Endothelial cell of umbilical vein (primary cell): ENCODE measurements at regions not wholly inside any gene's neighbourhood (a gene's known extent, or its start where the extent isn't known, plus 50 kb on each side); places are given as distances from the start of the nearest gene placed in this dataset.
"Not testable (repeated sequence)": the region's sequence is repeated elsewhere in the genome, so short reads cannot be mapped to it uniquely, and the experiment has no call there.

ENCODE experiments used
- BruUV-seq: library from RNA; stranded (reverse); fragments of 400-500 nt; replicated peaks from 2 replicates; lab custom pipeline; 2021; lab: Mats Ljungman, UMichigan
- CTCF ChIA-PET: fragments of 300-600, 350-600 bp; sonication (Branson Sonifier 250); formaldehyde crosslinking; loops from one replicate; lab custom pipeline; 2021; ENCODE audit warnings: antibody characterized with exemption, inconsistent platforms; lab: Charles Lee
- POLR2A ChIA-PET: fragments of 300-600, 350-600 bp; sonication (Branson Sonifier 250); formaldehyde crosslinking; loops from one replicate; lab custom pipeline; 2021; ENCODE audit warnings: antibody characterized with exemption, inconsistent platforms; lab: Charles Lee
- DNase-seq: peaks from one replicate; pipeline ENCODE4 v3.0.0-alpha.2; 2011; ENCODE audit warnings: low read depth, low spot score
- FAIRE-seq: peaks from 2 replicates; lab custom pipeline; 2011; peaks lifted over from hg19 to GRCh38; lab: Jason Lieb, UNC
- H2AFZ ChIP-seq: 2 replicates; pipeline ENCODE4 v1.6.0; 2012; ENCODE audit warnings: low read depth, low read length, control low read depth, inconsistent platforms
- H3K27ac ChIP-seq: 2 replicates; pipeline ENCODE4 v1.5.1; 2011; ENCODE audit warnings: low read depth, mild to moderate bottlenecking, control low read depth, low read length, moderate library complexity; ENCODE audit not compliant: insufficient read depth
- H3K27me3 ChIP-seq, 2 experiments: 2 replicates each; pipeline versions ENCODE4 v1.6.0 to v1.6.1; 2011; ENCODE audit warnings: low read length in 2 of 2, mixed read lengths in 1 of 2; ENCODE audit not compliant: control insufficient read depth in 2 of 2, insufficient read depth in 2 of 2
- H3K36me3 ChIP-seq, 2 experiments: 2 replicates in 1 of 2; 3 replicates in 1 of 2; pipeline ENCODE4 v1.5.1; 2011; ENCODE audit warnings: low read length in 2 of 2, mild to moderate bottlenecking in 1 of 2, moderate library complexity in 1 of 2; ENCODE audit not compliant: control insufficient read depth in 2 of 2, insufficient read depth in 2 of 2; ENCODE audit errors: extremely low read depth in 1 of 2
- H3K4me1 ChIP-seq: 3 replicates; pipeline ENCODE4 v1.5.1; 2011; ENCODE audit warnings: mild to moderate bottlenecking, low read length; ENCODE audit not compliant: control insufficient read depth, insufficient read depth; ENCODE audit errors: extremely low read depth
- H3K4me2 ChIP-seq: 2 replicates; pipeline ENCODE4 v1.6.1; 2011; ENCODE audit warnings: low read length, control low read depth, mixed read lengths; ENCODE audit not compliant: insufficient read depth
- H3K4me3 ChIP-seq, 3 experiments: fragments of 200-600 bp in 1 of 3; sonication (generic), shearing (Covaris generic) in 1 of 3; replicated peaks in 1 of 3; 2 replicates each; pipeline ENCODE4 v1.5.1; 2011 to 2016; ENCODE audit warnings: control low read depth in 3 of 3, low read length in 3 of 3, mild to moderate bottlenecking in 2 of 3, inconsistent platforms in 1 of 3, low read depth in 1 of 3, moderate library complexity in 1 of 3; ENCODE audit not compliant: insufficient read depth in 1 of 3
- H3K79me2 ChIP-seq: 2 replicates; pipeline ENCODE4 v1.6.0; 2012; ENCODE audit warnings: low read length, inconsistent platforms; ENCODE audit not compliant: control insufficient read depth, insufficient read depth
- H3K9ac ChIP-seq: replicated peaks from 2 replicates; pipeline ENCODE3; 2011; ENCODE audit warnings: low read length, control low read depth; ENCODE audit not compliant: insufficient read depth; ENCODE audit errors: extremely low read depth
- H3K9me1 ChIP-seq: replicated peaks from 3 replicates; pipeline ENCODE4 v1.6.0; 2011; ENCODE audit warnings: mild to moderate bottlenecking, low read length; ENCODE audit not compliant: control insufficient read depth, insufficient read depth; ENCODE audit errors: extremely low read depth
- H3K9me3 ChIP-seq: replicated peaks from 2 replicates; pipeline ENCODE4 v1.5.1; 2012; ENCODE audit warnings: low read length, inconsistent platforms; ENCODE audit not compliant: control insufficient read depth, insufficient read depth
- H4K20me1 ChIP-seq: replicated peaks from 2 replicates; pipeline ENCODE3; 2011; ENCODE audit warnings: mild to moderate bottlenecking, low read length; ENCODE audit not compliant: control insufficient read depth, insufficient read depth; ENCODE audit errors: extremely low read depth
- EZH2 ChIP-seq: IDR thresholded peaks from 2 replicates; pipeline ENCODE4 v1.6.1; 2012; ENCODE audit warnings: borderline replicate concordance, low read depth, mild to moderate bottlenecking, moderate library complexity, low read length, inconsistent platforms; ENCODE audit not compliant: severe bottlenecking
- FOS ChIP-seq: IDR thresholded peaks from 2 replicates; pipeline ENCODE4 v1.6.1; 2011; ENCODE audit warnings: mild to moderate bottlenecking, low read length, moderate library complexity, borderline replicate concordance; ENCODE audit not compliant: insufficient read depth
- GATA2 ChIP-seq: IDR thresholded peaks from 2 replicates; pipeline ENCODE4 v1.7.0; 2011; ENCODE audit warnings: low read depth, mild to moderate bottlenecking, moderate library complexity, mixed read lengths, low read length; ENCODE audit not compliant: insufficient read length, insufficient read depth
- MYC ChIP-seq: IDR thresholded peaks from one replicate; pipeline ENCODE4 v1.6.1; 2011; ENCODE audit warnings: mild to moderate bottlenecking, low read depth, low read length
- POLR2AphosphoS5 ChIP-seq: IDR thresholded peaks from 2 replicates; pipeline ENCODE4 v1.6.1; 2012; ENCODE audit warnings: low read depth, mild to moderate bottlenecking, control low read depth, low read length, moderate library complexity; ENCODE audit not compliant: insufficient read depth
- dilution Hi-C: fragments of 300-500 bp; cut with MboI; formaldehyde crosslinking; loops from one replicate; pipeline ENCODE4 v1.15.0; 2019; ENCODE audit warnings: low sequenced_read_pairs; ENCODE audit not compliant: extremely low pct_ligation_motif_present
- intact Hi-C: fragments of 100-400 bp; cut with micrococcal nuclease; formaldehyde crosslinking; loops from one replicate; pipeline ENCODE4 v1.10.0; 2022
- TF ChIP-seq, protein P1 (sequence below): IDR thresholded peaks from 2 replicates; pipeline ENCODE4 v1.6.1; 2011; ENCODE audit not compliant: insufficient read depth, insufficient read length
- TF ChIP-seq, protein P2 (sequence below), 2 donors: IDR thresholded peaks; 1 replicate in 1 of 2; 2 replicates in 1 of 2; pipeline ENCODE4 v1.5.1; 2011; ENCODE audit warnings: low read length in 2 of 2, mild to moderate bottlenecking in 2 of 2, moderate library complexity in 2 of 2, control low read depth in 1 of 2, inconsistent platforms in 1 of 2, low read depth in 1 of 2; ENCODE audit not compliant: insufficient read depth in 1 of 2; ENCODE audit errors: extremely low read depth in 1 of 2

DNA sequence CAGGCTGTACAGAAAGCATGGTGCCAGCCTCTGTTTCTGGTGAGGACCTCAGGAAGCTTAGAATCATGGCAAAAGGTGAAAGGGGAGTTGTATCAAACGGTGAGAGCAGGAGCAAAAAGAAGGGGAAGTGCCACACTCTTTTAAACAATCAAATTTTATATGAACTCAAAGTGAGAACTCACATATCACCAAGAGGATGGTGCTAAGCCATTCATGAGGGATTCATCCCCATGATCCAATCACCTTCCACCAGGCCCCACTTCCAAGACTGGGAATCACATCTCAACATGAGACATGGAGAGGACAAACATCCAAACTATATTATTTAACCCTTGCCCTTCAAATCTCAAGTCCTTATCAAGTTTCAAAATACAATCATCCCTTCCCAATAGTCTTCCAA is 836.7 kb downstream of the SLITRK5 start:
- no peak for DNase-seq
- ChIA-PET POLR2A (no interaction called here), CTCF (no interaction called here)
- no TSS peak for BruUV-seq
- H3K9ac ChIP-seq: no peak overlapping the region
- dilution Hi-C loops (no loop called here), intact Hi-C loops (no loop called here)
- H3K27me3 ChIP-seq: no peaks in the 10 kb centered on the region
- no peaks in the 10 kb centered on the region for H3K79me2 ChIP-seq
- peaks cover 5% of the 10 kb centered on the region for H3K9me3 ChIP-seq
- no peak overlapping the region for H3K4me2 ChIP-seq
- TF ChIP-seq, protein P1, sequence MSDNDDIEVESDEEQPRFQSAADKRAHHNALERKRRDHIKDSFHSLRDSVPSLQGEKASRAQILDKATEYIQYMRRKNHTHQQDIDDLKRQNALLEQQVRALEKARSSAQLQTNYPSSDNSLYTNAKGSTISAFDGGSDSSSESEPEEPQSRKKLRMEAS: no peak
- TF ChIP-seq POLR2AphosphoS5 (no peak), EZH2 (no peak), GATA2 (no peak), FOS (no peak), MYC (no peak)
- TF ChIP-seq, protein P2, sequence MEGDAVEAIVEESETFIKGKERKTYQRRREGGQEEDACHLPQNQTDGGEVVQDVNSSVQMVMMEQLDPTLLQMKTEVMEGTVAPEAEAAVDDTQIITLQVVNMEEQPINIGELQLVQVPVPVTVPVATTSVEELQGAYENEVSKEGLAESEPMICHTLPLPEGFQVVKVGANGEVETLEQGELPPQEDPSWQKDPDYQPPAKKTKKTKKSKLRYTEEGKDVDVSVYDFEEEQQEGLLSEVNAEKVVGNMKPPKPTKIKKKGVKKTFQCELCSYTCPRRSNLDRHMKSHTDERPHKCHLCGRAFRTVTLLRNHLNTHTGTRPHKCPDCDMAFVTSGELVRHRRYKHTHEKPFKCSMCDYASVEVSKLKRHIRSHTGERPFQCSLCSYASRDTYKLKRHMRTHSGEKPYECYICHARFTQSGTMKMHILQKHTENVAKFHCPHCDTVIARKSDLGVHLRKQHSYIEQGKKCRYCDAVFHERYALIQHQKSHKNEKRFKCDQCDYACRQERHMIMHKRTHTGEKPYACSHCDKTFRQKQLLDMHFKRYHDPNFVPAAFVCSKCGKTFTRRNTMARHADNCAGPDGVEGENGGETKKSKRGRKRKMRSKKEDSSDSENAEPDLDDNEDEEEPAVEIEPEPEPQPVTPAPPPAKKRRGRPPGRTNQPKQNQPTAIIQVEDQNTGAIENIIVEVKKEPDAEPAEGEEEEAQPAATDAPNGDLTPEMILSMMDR (IDR thresholded peaks at IDR 0.05; ENCODE audit: extremely low read depth in 1 of 2, insufficient read depth in 1 of 2, low read depth in 1 of 2, low read length in 2 of 2): no peak
- no peak overlapping the region for H3K4me3 ChIP-seq
- no peak overlapping the region for H3K27ac ChIP-seq
- FAIRE-seq: no peak
- no peak overlapping the region for H2AFZ ChIP-seq
- no peaks in the 10 kb centered on the region for H3K4me1 ChIP-seq
- H4K20me1 ChIP-seq: no peaks in the 10 kb centered on the region
- no peaks in the 10 kb centered on the region for H3K9me1 ChIP-seq
- no peaks in the 10 kb centered on the region for H3K36me3 ChIP-seq

GRCh38 chr13:88512993-88513392 is 841.8 kb downstream of the SLITRK5 start:
- CTCF ChIA-PET: not testable (repeated sequence)

More at GRCh38 chr13:88512993-88513392, 841.8 kb downstream of the SLITRK5 start:
- DNase-seq, H3K9ac ChIP-seq, dilution Hi-C loops, H3K9me1 ChIP-seq, POLR2A ChIA-PET, H4K20me1 ChIP-seq, H3K79me2 ChIP-seq, BruUV-seq, H2AFZ ChIP-seq, intact Hi-C loops, H3K9me3 ChIP-seq, H3K4me1 ChIP-seq, H3K27ac ChIP-seq, H3K4me3 ChIP-seq, FAIRE-seq, H3K27me3 ChIP-seq, H3K36me3 ChIP-seq, H3K4me2 ChIP-seq: not testable (repeated sequence)
